NB4 (cell line): ENCODE measurements at regions not wholly inside any gene's neighbourhood (a gene's known extent, or its start where the extent isn't known, plus 50 kb on each side); places are given as distances from the start of the nearest gene placed in this dataset.

Experiments
- DNase-seq: peaks from one replicate; pipeline ENCODE4 v3.0.0; 2010; ENCODE audit warnings: low read depth
- H3K4me3 ChIP-seq: one replicate; pipeline ENCODE4 v1.5.1; 2011; ENCODE audit warnings: mild to moderate bottlenecking, low read depth, low read length, moderate library complexity
- MYC ChIP-seq: IDR thresholded peaks from 2 replicates; pipeline ENCODE4 v1.6.1; 2011; ENCODE audit warnings: low read depth, low read length
- POLR2A ChIP-seq: IDR thresholded peaks from 2 replicates; pipeline ENCODE4 v1.6.1; 2011; ENCODE audit warnings: mild to moderate bottlenecking; ENCODE audit not compliant: insufficient read length; ENCODE audit errors: extremely low read depth
- TF ChIP-seq, protein P1 (sequence below): IDR thresholded peaks from 2 replicates; pipeline ENCODE4 v1.6.1; 2011; ENCODE audit warnings: low read depth, low read length
- TF ChIP-seq, protein P2 (sequence below): IDR thresholded peaks from one replicate; pipeline ENCODE4 v1.5.1; 2012; ENCODE audit warnings: low read depth, low read length

DNA sequence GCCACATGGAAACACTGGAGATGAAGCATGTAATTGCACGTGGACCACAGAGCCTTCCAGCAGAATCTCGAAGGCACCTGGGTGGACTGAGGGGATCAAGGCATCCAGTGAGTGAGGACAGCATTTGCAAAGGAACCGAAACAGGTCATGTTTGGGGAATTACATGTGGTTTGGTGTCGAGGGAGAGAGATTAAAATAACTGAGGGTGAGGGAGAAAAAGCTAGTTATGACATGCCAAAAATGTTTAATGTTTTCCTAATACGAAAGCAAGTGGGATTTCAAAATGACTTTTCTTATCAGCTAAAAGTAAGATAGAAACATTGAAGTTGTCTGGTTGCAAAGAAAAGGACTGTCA, 157.1 kb downstream of the BLID start:
- TF ChIP-seq MYC: no peak
- TF ChIP-seq, protein P1, sequence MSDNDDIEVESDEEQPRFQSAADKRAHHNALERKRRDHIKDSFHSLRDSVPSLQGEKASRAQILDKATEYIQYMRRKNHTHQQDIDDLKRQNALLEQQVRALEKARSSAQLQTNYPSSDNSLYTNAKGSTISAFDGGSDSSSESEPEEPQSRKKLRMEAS: no peak
- TF ChIP-seq POLR2A: no peak
- TF ChIP-seq, protein P2, sequence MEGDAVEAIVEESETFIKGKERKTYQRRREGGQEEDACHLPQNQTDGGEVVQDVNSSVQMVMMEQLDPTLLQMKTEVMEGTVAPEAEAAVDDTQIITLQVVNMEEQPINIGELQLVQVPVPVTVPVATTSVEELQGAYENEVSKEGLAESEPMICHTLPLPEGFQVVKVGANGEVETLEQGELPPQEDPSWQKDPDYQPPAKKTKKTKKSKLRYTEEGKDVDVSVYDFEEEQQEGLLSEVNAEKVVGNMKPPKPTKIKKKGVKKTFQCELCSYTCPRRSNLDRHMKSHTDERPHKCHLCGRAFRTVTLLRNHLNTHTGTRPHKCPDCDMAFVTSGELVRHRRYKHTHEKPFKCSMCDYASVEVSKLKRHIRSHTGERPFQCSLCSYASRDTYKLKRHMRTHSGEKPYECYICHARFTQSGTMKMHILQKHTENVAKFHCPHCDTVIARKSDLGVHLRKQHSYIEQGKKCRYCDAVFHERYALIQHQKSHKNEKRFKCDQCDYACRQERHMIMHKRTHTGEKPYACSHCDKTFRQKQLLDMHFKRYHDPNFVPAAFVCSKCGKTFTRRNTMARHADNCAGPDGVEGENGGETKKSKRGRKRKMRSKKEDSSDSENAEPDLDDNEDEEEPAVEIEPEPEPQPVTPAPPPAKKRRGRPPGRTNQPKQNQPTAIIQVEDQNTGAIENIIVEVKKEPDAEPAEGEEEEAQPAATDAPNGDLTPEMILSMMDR: no peak
- DNase-seq: no peak
- no peak overlapping the region for H3K4me3 ChIP-seq

DNA sequence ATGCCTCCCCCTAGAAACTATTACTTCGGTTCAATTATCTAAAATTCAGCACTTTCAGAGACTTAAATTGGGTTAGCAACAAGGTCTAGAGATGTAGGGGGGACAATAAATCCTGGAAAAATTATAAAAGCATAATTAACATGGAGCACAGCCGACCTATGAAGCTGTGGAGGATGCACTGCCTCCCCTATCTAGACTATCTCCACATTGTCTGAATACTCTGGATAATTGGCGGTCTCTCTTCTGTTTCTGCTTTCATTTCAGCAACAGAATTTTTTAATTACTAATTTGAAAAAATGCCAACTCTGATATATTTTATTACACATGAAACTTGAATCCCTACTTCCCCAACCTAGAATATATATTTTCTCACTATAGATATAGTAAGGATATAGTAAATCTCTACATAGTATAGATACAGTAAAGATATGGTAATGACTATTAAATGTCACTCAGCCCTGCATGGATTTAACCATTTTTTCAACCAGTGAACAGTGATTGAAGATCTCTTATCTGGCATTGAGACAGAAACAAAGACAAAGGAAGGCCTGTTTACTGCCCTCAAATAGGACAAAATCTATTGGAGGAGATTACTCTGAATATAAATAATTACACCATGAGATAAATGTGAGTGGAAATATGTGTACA, 157.6 kb downstream of the BLID start:
- H3K4me3 ChIP-seq: no peak overlapping the region
- DNase-seq: no peak
- TF ChIP-seq, protein P1: no peak
- TF ChIP-seq MYC (no peak), POLR2A (no peak)
- TF ChIP-seq, protein P2: no peak

DNA sequence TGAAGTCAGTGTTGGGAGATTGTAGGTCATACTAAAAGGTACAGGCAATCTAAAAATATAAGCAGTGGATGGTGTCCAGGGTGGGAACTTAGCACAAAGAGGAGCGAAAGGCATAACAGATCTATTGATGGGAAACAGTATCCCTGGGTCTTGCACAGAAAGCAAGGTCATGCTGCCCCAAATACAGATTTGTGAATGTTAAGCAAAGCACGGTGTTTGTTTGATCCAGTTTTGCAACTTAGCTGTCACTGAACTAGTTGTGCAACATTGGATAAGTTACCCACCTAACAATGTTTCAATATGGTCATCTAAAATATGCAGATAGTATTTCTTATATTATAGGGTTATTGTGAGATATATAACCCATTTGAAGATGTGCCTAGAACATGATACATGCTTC, 162.9 kb downstream of the BLID start:
- no peak for TF ChIP-seq MYC
- TF ChIP-seq POLR2A: no peak
- TF ChIP-seq, protein P1: no peak
- TF ChIP-seq, protein P2: no peak
- no peak overlapping the region for H3K4me3 ChIP-seq
- DNase-seq: no peak

DNA sequence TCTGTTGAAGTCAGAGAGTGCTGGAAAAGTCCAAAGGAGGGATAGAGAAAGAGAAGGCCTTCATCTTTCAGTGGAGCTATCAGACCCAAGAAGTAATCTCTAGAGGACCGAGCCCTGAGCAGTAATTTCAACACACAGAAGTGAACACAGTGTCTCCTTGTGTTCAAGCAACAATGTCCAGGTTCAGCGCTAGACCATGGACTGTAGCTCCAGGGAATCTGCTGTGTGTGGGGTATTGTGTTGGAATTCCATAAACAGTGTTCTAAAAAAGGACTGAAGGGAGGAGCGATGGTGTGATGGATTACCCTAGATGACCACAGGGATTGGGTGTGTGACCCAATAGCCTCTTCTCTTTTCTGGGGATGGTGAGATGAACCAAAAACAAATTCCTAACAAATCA, 165.9 kb downstream of the BLID start:
- no peak for TF ChIP-seq MYC

DNA sequence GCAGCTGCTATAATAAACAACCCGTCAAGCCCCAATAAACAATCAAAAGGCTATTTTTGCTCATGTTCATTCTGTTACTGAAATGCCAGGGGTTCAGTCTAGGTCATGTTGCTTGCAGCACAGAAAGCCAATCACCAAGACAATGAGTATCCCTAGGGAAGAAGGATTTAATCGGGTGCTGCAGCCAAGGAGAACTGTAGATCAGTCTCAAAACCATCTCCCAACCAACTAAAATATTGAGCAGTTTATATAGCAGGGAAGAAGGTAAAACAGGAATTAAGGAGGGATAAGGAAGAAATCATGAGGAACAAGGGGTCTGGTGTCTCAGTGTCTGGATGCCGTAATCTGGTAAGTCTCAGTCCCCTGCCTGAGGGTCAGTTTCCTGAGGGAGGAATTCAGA, 169.5 kb downstream of the BLID start:
- TF ChIP-seq MYC: no peak
- TF ChIP-seq, protein P2: no peak
- TF ChIP-seq POLR2A: no peak
- TF ChIP-seq, protein P1: no peak
- no peak for DNase-seq
- H3K4me3 ChIP-seq: no peak overlapping the region

More for the DNA sequence above, 165.9 kb downstream of the BLID start:
- no peak for DNase-seq
- H3K4me3 ChIP-seq: no peak overlapping the region

DNA sequence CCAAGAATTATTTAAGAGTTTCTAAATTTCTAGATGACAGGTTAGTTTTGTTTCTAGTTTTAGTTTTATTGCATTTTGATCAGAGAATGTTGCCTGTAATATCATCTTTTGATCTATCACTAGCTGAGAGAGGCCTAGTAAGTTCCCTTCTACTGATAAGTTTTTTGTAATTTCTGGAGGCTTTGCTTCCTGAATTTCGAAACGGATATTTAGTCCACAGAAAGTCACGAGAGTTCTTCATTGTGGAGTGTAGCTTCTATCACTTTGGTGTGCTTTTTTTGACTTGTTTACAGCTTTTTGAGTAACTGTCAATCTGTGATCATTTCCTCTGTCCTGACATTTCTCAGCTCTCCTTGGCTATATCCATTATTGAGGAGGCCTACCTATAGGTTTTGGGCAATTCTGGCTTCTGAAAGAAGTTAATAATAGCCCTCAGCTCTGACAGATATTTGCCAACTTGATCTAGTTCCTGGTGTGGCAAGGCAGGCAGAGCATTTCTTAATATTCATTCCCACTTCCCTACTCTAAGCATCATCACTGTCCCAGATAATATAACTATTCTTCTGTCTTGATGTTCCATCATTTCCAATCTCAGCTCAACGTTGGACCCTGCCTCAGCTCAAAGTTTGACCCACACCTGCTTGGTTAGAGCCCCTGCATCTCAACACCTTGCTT, 171.3 kb downstream of the BLID start:
- DNase-seq: no peak
- TF ChIP-seq POLR2A (no peak), MYC (no peak)
- TF ChIP-seq, protein P1: no peak
- TF ChIP-seq, protein P2: no peak

More for the DNA sequence above, 171.3 kb downstream of the BLID start:
- no peak overlapping the region for H3K4me3 ChIP-seq
